A549 (cell line): ENCODE measurements at regions not wholly inside any gene's neighbourhood (a gene's known extent, or its start where the extent isn't known, plus 50 kb on each side); places are given as distances from the start of the nearest gene placed in this dataset.

Experiments used
- ATAC-seq, 2 experiments: fragments of 200-7000 bp in 1 of 2; fragments of >200 bp in 1 of 2; cut with Nextera tagmentation in 1 of 2; cut with Tn5 transposase in 1 of 2; 3 replicates each; pipeline versions ENCODE4 v1.8.0 to v1.9.1; 2018 to 2020; ENCODE audit warnings: mild to moderate bottlenecking in 1 of 2, moderate library complexity in 1 of 2
- CTCF ChIA-PET: fragments of 300-600 bp; sonication (Branson Sonifier 250); formaldehyde crosslinking; extraction: SDS; loops from one replicate; lab custom pipeline; 2021; ENCODE audit warnings: antibody characterized with exemption, inconsistent platforms; lab: Yijun Ruan, JAX
- POLR2A ChIA-PET: fragments of 350-600 bp; formaldehyde crosslinking; extraction: SDS; loops from one replicate; lab custom pipeline; 2021; ENCODE audit warnings: antibody characterized with exemption, inconsistent platforms; lab: Yijun Ruan, JAX
- DNase-seq, 2 experiments: peaks; one replicate each; pipeline versions ENCODE4 v3.0.0 to v3.0.0-alpha.2; 2011 to 2016; ENCODE audit warnings: low read depth in 1 of 2, low spot score in 1 of 2
- FAIRE-seq: peaks from 2 replicates; lab custom pipeline; 2011; peaks lifted over from hg19 to GRCh38; lab: Jason Lieb, UNC
- H3K27ac ChIP-seq, 2 experiments: fragments of >200 bp; sonication (Bioruptor Twin); formaldehyde crosslinking; 3 replicates each; pipeline ENCODE4 v1.5.1; 2016 to 2017
- H3K4me1 ChIP-seq: fragments of >200 bp; sonication (Bioruptor Twin); formaldehyde crosslinking; 3 replicates; pipeline ENCODE4 v1.6.1; 2016
- H3K4me2 ChIP-seq: fragments of >200 bp; sonication (Bioruptor Twin); formaldehyde crosslinking; 3 replicates; pipeline ENCODE4 v1.6.1; 2016
- H3K4me3 ChIP-seq: fragments of >200 bp; sonication (Bioruptor Twin); formaldehyde crosslinking; 3 replicates; pipeline ENCODE4 v1.5.1; 2016
- H3K9me3 ChIP-seq: fragments of >200 bp; sonication (Bioruptor Twin); formaldehyde crosslinking; 3 replicates; pipeline ENCODE4 v1.6.1; 2016
- BCL3 ChIP-seq: fragments of >200 bp; sonication (Bioruptor Twin); formaldehyde crosslinking; IDR thresholded peaks from 3 replicates; pipeline ENCODE4 v1.6.1; 2016
- EHF ChIP-seq: fragments of 250-450 bp; sonication (Bioruptor Pico); IDR thresholded peaks from 2 replicates; pipeline ENCODE4 v1.5.0; 2020; ENCODE audit warnings: mild to moderate bottlenecking
- EP300 ChIP-seq, 2 experiments: fragments of >200 bp; sonication (Bioruptor Twin); formaldehyde crosslinking; IDR thresholded peaks; 2 replicates in 1 of 2; 3 replicates in 1 of 2; pipeline ENCODE4 v1.6.1; 2016 to 2017
- FOSL2 ChIP-seq, 2 experiments: fragments of 450-650 bp in 1 of 2; fragments of >200 bp in 1 of 2; sonication (Bioruptor Twin) in 1 of 2; formaldehyde crosslinking; IDR thresholded peaks; 2 replicates each; pipeline versions ENCODE4 v1.5.0 to v1.6.1; 2016 to 2020; ENCODE audit warnings: mild to moderate bottlenecking in 1 of 2, moderate library complexity in 1 of 2
- HES2 ChIP-seq: fragments of >200 bp; sonication (Bioruptor Twin); formaldehyde crosslinking; IDR thresholded peaks from 2 replicates; pipeline ENCODE4 v1.6.1; 2016
- HMGXB4 ChIP-seq: fragments of 250-450 bp; sonication (Bioruptor Pico); IDR thresholded peaks from 2 replicates; pipeline ENCODE4 v1.5.0; 2021; ENCODE audit warnings: mild to moderate bottlenecking, moderate library complexity, borderline replicate concordance
- KDM1A ChIP-seq: fragments of 200-600 bp; sonication (generic); IDR thresholded peaks from 2 replicates; pipeline ENCODE4 v1.6.1; 2016; ENCODE audit warnings: low read depth, mild to moderate bottlenecking
- KDM5A ChIP-seq: fragments of 200-600 bp; sonication (generic); IDR thresholded peaks from 2 replicates; pipeline ENCODE4 v1.6.1; 2016; ENCODE audit warnings: antibody characterized with exemption, mild to moderate bottlenecking
- MAFK ChIP-seq: fragments of 450-650 bp; IDR thresholded peaks from 2 replicates; pipeline ENCODE4 v1.6.1; 2014; ENCODE audit not compliant: partially characterized antibody
- MAZ ChIP-seq: fragments of 150-350 bp; IDR thresholded peaks from 2 replicates; pipeline ENCODE4 v1.6.1; 2014; ENCODE audit warnings: antibody characterized with exemption, low read depth, low read length, borderline replicate concordance
- POLR2AphosphoS2 ChIP-seq: conservative IDR thresholded peaks from 2 replicates; pipeline ENCODE4 v1.6.1; 2012; ENCODE audit warnings: low read length, improper control_type of control experiment, inconsistent platforms
- RARB ChIP-seq: fragments of 250-450 bp; sonication (Bioruptor Pico); IDR thresholded peaks from 2 replicates; pipeline ENCODE4 v1.8.0; 2021; ENCODE audit warnings: mild to moderate bottlenecking, moderate library complexity
- REST ChIP-seq: fragments of 200-600 bp; sonication (generic); IDR thresholded peaks from 2 replicates; pipeline ENCODE4 v1.6.1; 2016; ENCODE audit warnings: antibody characterized with exemption, mild to moderate bottlenecking, moderate library complexity
- SREBF2 ChIP-seq: fragments of 450-650 bp; IDR thresholded peaks from 2 replicates; pipeline ENCODE4 v1.6.1; 2014; ENCODE audit warnings: mild to moderate bottlenecking, moderate library complexity
- ZFP36 ChIP-seq: fragments of 450-650 bp; IDR thresholded peaks from 2 replicates; pipeline ENCODE4 v1.6.1; 2014; ENCODE audit warnings: borderline replicate concordance; ENCODE audit not compliant: partially characterized antibody
- ZSCAN20 ChIP-seq: fragments of 250-450 bp; sonication (Bioruptor Pico); IDR thresholded peaks from 2 replicates; pipeline ENCODE4 v1.8.0; 2022; ENCODE audit warnings: mild to moderate bottlenecking, moderate library complexity
- WGBS: methylation state at CpG from one replicate; pipeline ENCODE4 v1.1.6; 2017; ENCODE audit errors: missing lambda C conversion rate; 5-methylcytosine and 5-hydroxymethylcytosine counted together

- ATAC-seq: peak in 1 of 2 experiments; percentile 22; a peak in 3 of 6 replicates
These were observed 75.3 kb upstream of the TBCA start for GRCh38 chr5:77851176-77852067.

More at GRCh38 chr5:77851176-77852067, 75.3 kb upstream of the TBCA start:
- FAIRE-seq: no peak
- no peaks in the 10 kb centered on the region for H3K9me3 ChIP-seq
- no peak for TF ChIP-seq SREBF2
- TF ChIP-seq ZSCAN20: no peak
- no peak for TF ChIP-seq EHF (CRISPR knock-in tag)
- TF ChIP-seq MAZ: no peak
- TF ChIP-seq FOSL2 (IDR thresholded peaks at IDR 0.05): no peak
- TF ChIP-seq FOSL2 (CRISPR knock-in tag; IDR thresholded peaks at IDR 0.05): no peak
- no peak for TF ChIP-seq ZFP36
- no peak for TF ChIP-seq HES2
- TF ChIP-seq BCL3: no peak
- no peak for TF ChIP-seq RARB
- no peak for TF ChIP-seq REST
- no peak for TF ChIP-seq POLR2AphosphoS2
- no peak for TF ChIP-seq HMGXB4 (CRISPR knock-in tag)
- no peak for TF ChIP-seq EP300 (IDR thresholded peaks at IDR 0.05)
- no peak for TF ChIP-seq KDM1A
- no peak for TF ChIP-seq KDM5A
- TF ChIP-seq MAFK: no peak
- TF ChIP-seq, all 56 proteins: peak for 0
- WGBS: 87% methylated on average over 83 of the region's 89 CpGs
- Histone ChIP-seq H3K4me3 (peak overlapping the region; percentile 37), H3K4me1 (no peaks in the 10 kb centered on the region), H3K27ac (peak overlapping the region; percentile 25 to 85), H3K4me2 (peak overlapping the region; percentile 72)
- ChIA-PET CTCF (interaction anchor here (1.6 kb wide), 1 partner anchor 9 kb away, joined by 4 read pairs; no protein-coding TSS in a partner anchor), POLR2A (no interaction called here)
- no peak for DNase-seq
